ENCODE measurements at regions not wholly inside any gene's neighbourhood (a gene's known extent, or its start where the extent isn't known, plus 50 kb on each side); places are given as distances from the start of the nearest gene placed in this dataset.

DNA sequence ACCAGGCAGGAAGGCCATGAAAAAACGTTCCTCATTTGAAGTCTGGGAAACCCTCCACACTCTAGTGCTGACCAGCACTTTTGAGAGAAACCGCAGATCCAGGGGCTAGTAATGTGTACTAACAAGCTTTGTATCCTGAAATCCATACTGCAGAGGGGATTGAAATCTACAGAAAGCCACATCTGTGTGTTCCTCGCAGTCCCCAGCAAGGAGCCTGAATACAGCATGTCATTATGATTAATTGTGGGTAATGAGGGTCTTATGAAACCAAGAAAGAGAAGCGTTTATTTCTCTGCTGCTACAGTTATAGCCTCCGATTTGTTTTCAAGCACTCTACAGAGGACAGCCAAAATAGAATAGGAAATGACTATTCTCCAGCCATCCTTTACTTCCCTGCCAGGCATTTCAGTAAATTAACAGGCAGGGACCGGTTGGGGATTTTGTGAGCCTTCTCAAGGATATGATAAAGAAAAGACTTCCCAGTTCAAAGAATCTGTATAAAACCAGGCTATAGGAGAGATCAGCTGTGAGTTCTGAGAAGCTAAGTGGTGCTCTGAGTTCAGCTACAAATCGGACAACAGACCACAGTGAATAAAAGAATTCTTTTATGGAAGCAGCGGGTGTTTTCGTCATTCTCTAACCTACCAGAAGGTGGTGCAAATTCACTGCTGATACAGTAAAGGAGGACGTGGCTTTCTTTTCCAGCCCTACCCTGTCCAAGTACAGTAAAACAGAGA is 133.4 kb downstream of the INSIG2 start:
- TF ChIP-seq, protein P1, sequence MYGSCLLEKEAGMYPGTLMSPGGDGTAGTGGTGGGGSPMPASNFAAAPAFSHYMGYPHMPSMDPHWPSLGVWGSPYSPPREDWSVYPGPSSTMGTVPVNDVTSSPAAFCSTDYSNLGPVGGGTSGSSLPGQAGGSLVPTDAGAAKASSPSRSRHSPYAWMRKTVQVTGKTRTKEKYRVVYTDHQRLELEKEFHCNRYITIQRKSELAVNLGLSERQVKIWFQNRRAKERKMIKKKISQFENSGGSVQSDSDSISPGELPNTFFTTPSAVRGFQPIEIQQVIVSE (CRISPR knock-in tag; IDR thresholded peaks at IDR 0.05; ENCODE audit: borderline replicate concordance) = no peak
- TF ChIP-seq, protein P2, sequence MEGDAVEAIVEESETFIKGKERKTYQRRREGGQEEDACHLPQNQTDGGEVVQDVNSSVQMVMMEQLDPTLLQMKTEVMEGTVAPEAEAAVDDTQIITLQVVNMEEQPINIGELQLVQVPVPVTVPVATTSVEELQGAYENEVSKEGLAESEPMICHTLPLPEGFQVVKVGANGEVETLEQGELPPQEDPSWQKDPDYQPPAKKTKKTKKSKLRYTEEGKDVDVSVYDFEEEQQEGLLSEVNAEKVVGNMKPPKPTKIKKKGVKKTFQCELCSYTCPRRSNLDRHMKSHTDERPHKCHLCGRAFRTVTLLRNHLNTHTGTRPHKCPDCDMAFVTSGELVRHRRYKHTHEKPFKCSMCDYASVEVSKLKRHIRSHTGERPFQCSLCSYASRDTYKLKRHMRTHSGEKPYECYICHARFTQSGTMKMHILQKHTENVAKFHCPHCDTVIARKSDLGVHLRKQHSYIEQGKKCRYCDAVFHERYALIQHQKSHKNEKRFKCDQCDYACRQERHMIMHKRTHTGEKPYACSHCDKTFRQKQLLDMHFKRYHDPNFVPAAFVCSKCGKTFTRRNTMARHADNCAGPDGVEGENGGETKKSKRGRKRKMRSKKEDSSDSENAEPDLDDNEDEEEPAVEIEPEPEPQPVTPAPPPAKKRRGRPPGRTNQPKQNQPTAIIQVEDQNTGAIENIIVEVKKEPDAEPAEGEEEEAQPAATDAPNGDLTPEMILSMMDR (IDR thresholded peaks at IDR 0.05) = peak; percentile 58
- TF ChIP-seq, protein P3, sequence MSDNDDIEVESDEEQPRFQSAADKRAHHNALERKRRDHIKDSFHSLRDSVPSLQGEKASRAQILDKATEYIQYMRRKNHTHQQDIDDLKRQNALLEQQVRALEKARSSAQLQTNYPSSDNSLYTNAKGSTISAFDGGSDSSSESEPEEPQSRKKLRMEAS (CRISPR knock-in tag; IDR thresholded peaks at IDR 0.05) = no peak
- no peak for TF ChIP-seq SMAD3 (CRISPR knock-in tag; IDR thresholded peaks at IDR 0.05; ENCODE audit: borderline replicate concordance)
- TF ChIP-seq, protein P4, sequence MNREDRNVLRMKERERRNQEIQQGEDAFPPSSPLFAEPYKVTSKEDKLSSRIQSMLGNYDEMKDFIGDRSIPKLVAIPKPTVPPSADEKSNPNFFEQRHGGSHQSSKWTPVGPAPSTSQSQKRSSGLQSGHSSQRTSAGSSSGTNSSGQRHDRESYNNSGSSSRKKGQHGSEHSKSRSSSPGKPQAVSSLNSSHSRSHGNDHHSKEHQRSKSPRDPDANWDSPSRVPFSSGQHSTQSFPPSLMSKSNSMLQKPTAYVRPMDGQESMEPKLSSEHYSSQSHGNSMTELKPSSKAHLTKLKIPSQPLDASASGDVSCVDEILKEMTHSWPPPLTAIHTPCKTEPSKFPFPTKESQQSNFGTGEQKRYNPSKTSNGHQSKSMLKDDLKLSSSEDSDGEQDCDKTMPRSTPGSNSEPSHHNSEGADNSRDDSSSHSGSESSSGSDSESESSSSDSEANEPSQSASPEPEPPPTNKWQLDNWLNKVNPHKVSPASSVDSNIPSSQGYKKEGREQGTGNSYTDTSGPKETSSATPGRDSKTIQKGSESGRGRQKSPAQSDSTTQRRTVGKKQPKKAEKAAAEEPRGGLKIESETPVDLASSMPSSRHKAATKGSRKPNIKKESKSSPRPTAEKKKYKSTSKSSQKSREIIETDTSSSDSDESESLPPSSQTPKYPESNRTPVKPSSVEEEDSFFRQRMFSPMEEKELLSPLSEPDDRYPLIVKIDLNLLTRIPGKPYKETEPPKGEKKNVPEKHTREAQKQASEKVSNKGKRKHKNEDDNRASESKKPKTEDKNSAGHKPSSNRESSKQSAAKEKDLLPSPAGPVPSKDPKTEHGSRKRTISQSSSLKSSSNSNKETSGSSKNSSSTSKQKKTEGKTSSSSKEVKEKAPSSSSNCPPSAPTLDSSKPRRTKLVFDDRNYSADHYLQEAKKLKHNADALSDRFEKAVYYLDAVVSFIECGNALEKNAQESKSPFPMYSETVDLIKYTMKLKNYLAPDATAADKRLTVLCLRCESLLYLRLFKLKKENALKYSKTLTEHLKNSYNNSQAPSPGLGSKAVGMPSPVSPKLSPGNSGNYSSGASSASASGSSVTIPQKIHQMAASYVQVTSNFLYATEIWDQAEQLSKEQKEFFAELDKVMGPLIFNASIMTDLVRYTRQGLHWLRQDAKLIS (CRISPR knock-in tag; IDR thresholded peaks at IDR 0.05; ENCODE audit: borderline replicate concordance) = no peak
- TF ChIP-seq, protein P5, sequence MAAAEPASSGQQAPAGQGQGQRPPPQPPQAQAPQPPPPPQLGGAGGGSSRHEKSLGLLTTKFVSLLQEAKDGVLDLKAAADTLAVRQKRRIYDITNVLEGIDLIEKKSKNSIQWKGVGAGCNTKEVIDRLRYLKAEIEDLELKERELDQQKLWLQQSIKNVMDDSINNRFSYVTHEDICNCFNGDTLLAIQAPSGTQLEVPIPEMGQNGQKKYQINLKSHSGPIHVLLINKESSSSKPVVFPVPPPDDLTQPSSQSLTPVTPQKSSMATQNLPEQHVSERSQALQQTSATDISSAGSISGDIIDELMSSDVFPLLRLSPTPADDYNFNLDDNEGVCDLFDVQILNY (CRISPR knock-in tag; IDR thresholded peaks at IDR 0.05) = no peak
- no peak for TF ChIP-seq ESRRA (CRISPR knock-in tag; IDR thresholded peaks at IDR 0.05; ENCODE audit: borderline replicate concordance)
- TF ChIP-seq, protein P6, sequence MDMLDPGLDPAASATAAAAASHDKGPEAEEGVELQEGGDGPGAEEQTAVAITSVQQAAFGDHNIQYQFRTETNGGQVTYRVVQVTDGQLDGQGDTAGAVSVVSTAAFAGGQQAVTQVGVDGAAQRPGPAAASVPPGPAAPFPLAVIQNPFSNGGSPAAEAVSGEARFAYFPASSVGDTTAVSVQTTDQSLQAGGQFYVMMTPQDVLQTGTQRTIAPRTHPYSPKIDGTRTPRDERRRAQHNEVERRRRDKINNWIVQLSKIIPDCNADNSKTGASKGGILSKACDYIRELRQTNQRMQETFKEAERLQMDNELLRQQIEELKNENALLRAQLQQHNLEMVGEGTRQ (CRISPR knock-in tag; IDR thresholded peaks at IDR 0.05) = no peak

Data from WTC11 (cell line).